GM18868 (cell line): ENCODE measurements at regions not wholly inside any gene's neighbourhood (a gene's known extent, or its start where the extent isn't known, plus 50 kb on each side); places are given as distances from the start of the nearest gene placed in this dataset.

ENCODE experiments used
- ATAC-seq: cut with Tn5 transposase; IDR thresholded peaks from one replicate; pipeline ENCODE4 v1.9.1; 2021; ENCODE audit warnings: mild to moderate bottlenecking, moderate library complexity; ENCODE audit not compliant: unreplicated experiment

DNA sequence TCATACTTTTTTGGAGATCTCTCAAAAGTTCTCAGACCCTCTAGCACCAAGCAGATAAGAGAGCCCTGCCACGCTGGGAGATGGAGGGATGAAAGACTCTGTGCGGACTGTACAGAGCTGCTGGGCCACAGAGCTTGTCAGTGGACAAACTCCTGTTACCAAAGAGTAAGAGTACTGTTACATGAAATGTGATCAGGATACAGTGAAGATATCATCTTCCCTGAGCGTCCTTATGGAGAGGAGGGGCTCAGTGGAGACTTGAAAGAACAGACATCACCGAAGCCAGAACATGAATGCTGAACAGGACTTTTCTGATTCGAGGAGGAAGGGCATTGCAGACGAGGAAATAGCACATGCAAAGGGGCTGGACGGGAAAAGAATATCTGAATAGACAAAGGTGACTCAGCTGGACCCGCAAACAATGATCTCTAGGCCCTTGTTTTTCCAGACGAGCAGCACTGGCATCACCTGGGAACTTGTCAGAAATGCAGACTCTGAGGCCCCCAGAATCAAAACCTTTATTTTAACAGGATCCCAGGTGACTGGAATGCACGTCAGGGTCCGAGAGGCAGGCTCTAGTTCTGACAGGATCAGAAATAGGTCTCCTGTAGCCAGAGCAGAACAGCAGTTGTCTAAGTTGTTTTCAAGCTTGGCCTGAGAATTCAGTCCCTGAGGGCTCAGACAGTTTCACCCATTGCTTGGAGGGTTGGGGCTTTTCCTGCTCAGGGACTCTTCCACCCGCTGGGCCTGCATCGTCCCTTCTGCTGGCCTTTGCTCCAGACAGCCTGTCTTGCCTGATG lies 277.9 kb downstream of the RPLP1 start:
- no peak for ATAC-seq

GRCh38 chr15:69731081-69731330 lies 278.4 kb downstream of the RPLP1 start:
- ATAC-seq = no peak

DNA sequence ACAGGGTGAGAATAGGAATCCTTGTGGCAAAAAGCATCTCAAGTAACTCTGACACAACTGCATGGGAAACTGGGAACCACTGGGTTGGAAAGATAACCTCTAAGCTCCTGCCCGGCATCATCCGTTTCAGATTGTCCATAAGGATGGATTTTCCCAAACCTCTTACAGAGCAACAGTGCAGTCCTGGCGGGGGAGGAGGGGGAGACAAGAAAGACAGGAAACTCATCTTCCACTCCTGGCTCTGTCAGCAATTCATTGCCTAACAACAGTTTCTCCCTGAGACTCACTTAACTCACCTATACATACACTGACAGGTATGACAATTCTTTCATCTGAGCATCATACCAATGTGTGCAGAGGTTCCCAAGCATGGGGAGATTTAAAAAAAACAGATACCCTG lies 279.0 kb downstream of the RPLP1 start:
- ATAC-seq = no peak

DNA sequence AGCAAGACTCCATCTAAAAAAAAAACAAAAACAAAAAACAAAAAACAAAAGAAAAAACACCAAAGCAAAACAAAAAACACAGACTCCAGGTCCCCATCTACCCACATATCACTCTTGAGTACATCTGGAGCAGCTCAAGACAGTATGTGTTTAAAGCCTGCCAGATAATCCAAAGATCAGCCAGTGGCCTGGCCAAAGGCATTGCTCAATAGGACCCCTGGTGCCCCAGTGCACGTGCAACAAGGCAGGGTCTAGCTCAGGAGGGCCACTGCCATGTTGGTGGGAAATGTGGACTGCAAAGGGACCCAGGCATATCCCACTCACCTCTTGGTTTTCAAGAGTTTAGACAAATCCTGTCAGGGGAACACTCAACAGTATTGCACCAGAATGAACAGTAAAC lies 279.5 kb downstream of the RPLP1 start:
- no peak for ATAC-seq

GRCh38 chr15:69734699-69735098 lies 282.1 kb downstream of the RPLP1 start:
- ATAC-seq = no peak

DNA sequence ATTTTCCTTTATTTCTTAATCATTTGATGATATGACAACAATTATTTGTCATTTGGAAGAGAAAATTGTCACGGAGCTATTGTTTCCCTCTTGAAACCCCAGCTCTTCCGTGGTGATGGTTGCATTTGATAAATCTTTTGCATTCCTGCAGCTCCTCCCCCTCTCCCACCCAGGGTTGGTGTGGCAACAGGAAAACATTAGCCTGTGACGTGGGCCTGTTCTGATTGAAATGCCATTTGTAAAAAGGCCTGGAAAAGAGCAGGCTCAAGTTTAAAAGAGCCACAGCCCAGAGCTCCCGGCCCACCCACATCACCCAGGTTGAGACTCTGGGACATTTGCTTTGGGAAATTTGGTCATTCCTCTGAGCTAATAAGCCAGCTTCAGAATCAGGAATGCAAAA lies 282.5 kb downstream of the RPLP1 start:
- no peak for ATAC-seq

GRCh38 chr15:69736161-69736560 lies 283.5 kb downstream of the RPLP1 start:
- no peak for ATAC-seq

- no peak for ATAC-seq
These were observed 285.3 kb downstream of the RPLP1 start for GRCh38 chr15:69737916-69738315.

DNA sequence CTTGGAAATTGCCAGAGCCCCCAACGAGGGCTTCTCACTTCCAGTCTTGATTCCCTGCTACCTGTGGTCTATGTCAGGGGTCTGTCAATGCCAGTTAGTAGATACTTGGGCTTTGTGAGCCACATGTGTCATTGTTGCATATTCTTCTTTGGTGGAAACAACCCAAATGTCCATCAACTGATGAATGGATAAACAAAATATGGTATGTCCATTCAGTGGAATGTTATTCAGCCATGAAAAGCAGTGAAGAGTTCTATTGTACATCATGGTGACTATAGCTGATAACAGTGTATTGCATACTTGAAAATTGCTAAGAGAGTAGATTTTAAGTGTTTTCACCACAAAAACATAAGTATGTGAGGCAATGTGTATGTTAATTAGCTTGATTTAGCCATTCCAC lies 288.1 kb downstream of the RPLP1 start:
- ATAC-seq = no peak

GRCh38 chr15:69742361-69742760 lies 289.7 kb downstream of the RPLP1 start:
- no peak for ATAC-seq

DNA sequence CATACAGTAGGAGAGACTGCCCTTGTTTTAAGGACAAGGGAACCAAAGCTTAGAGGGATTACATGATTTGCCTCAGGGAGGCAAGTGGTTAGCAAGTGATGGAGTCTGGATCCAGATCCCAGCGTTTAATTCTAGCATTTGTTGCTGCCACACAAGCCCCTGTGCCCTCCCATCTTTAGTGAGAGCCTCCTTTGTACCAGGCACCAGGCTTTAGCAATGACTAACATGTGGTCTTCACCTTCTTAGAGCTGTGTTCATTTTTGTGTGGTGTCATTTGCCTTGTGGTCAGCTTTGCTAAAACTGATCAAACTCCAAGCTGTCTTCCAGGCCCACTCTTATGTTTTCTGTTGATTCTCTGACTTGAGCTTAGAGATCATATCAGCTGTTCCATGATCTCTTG lies 290.5 kb downstream of the RPLP1 start:
- ATAC-seq = no peak

- no peak for ATAC-seq
These were observed 292.0 kb downstream of the RPLP1 start for GRCh38 chr15:69744391-69745162.

DNA sequence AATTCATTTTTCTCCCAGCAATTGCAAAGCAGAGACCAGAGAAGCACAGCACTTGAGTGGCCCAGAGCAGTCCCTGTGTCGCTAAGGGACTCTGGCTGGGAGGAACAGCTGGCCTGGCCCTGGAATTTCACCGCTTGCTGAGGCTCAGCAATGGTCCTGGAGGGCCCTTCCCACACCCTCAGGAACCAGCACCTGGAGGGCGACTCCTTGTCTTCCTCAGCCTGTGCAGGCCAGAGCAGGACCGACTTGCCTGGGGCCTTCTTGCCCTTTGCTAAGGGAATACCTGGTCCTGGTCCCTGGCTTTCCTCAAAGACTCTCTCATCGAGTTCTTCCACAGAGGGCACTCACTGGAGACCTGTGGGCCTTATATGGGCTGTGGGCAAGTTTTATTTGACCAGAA lies 294.6 kb downstream of the RPLP1 start:
- ATAC-seq = no peak

DNA sequence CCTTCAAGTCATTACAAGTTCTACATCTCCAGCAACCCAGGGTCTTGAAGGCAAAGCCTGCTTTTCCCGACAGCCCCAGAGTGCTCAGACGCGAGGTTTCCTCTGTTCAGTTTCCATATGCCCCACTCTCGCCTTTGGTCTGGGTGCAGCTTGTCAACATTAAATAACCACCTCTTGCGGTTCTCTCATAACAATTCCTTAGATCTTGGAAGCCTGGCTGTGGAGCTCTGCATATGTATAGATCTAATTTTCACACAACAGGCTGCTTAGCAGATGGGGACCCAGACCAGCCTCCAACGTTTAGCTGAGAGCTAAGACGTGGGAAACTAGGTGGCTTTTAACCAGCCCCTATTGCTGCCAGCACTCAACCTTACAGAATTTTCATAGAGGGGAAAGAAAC lies 295.5 kb downstream of the RPLP1 start:
- ATAC-seq = no peak

GRCh38 chr15:69748576-69749185 lies 296.1 kb downstream of the RPLP1 start:
- ATAC-seq = no peak

- no peak for ATAC-seq
These were observed 296.7 kb downstream of the RPLP1 start for GRCh38 chr15:69749274-69749673.

- ATAC-seq = no peak
These were observed 297.2 kb downstream of the RPLP1 start for GRCh38 chr15:69749797-69750196.

DNA sequence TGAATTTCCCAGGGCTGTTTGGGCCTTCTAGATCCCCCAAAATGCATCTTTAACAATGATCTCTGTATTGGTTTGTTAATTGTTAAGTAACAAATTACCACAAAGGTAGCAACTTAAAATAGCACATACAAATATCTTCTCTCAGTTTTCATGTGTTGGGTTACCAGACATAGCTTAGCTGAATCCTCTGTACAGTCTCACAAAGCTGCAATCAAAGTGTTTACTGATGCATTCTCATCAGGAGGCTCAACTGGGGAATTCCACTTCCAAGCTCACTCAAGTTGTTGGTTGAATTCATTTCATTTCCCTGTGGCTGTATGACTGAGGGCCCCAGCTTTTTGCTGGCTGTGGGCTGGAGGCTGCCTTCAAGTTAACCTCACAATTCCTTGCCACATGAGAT lies 297.6 kb downstream of the RPLP1 start:
- no peak for ATAC-seq

- ATAC-seq = no peak
These were observed 298.5 kb downstream of the RPLP1 start for GRCh38 chr15:69751147-69751546.

DNA sequence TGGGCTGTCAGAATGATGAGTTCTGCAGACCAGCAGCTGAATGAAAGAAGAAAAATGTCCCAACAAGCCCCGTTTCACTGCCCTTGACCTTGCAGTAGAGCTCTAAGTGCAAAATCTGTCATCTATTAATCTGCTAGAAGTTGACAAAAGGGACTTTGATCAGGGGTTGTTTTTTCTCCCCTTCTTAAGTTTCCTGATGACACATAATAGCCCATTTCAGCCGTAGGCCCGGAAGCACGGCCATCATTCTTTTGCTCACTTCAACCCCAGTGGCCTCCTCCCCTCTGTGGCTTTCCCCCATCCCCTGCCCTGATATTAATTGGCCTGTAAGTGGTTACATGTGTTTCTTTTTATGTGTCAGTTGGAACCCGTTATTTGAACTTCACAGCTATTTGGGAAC lies 298.9 kb downstream of the RPLP1 start:
- ATAC-seq = no peak

DNA sequence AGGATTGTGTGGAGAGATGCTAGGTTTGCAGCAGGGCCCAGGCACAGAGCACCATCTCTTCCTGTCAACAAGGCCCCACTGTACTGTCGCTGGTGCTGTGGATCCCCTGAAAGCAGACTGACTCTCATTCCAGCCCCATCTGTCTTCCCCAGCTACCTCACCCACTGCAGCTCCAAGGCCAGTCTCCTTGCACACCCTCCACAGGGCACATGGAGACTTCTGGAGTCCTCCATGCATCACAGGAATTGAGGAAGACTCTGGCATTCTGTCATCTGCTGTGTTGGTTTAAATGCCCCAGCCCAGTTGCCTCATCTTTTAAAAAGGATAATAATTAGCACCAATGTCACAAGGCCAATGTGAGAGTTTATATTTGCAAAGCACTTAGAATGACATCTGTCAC lies 301.2 kb downstream of the RPLP1 start:
- ATAC-seq = no peak

GRCh38 chr15:69754313-69754712 lies 301.7 kb downstream of the RPLP1 start:
- ATAC-seq = no peak
